Glutamatergic neuron (in vitro differentiated cells): ENCODE measurements at regions not wholly inside any gene's neighbourhood (a gene's known extent, or its start where the extent isn't known, plus 50 kb on each side); places are given as distances from the start of the nearest gene placed in this dataset.

Experiments
- DNase-seq: peaks from one replicate; pipeline ENCODE4 v3.0.0; 2022
- H3K27ac Mint-ChIP-seq: one replicate; pipeline ENCODE4 v1.8.0; 2020; ENCODE audit warnings: mild to moderate bottlenecking, mixed read lengths, inconsistent platforms; ENCODE audit not compliant: unreplicated experiment
- H3K27me3 Mint-ChIP-seq: one replicate; pipeline ENCODE4 v1.8.0; 2020; ENCODE audit warnings: mild to moderate bottlenecking, moderate library complexity, mixed read lengths, inconsistent platforms; ENCODE audit not compliant: unreplicated experiment
- H3K36me3 Mint-ChIP-seq: one replicate; pipeline ENCODE4 v1.8.0; 2020; ENCODE audit warnings: mild to moderate bottlenecking, mixed read lengths, inconsistent platforms; ENCODE audit not compliant: unreplicated experiment
- H3K4me1 Mint-ChIP-seq: one replicate; pipeline ENCODE4 v1.8.0; 2020; ENCODE audit warnings: mild to moderate bottlenecking, low read depth, mixed read lengths, inconsistent platforms; ENCODE audit not compliant: unreplicated experiment
- H3K4me3 Mint-ChIP-seq: one replicate; pipeline ENCODE4 v1.8.0; 2020; ENCODE audit warnings: mild to moderate bottlenecking, mixed read lengths, inconsistent platforms; ENCODE audit not compliant: unreplicated experiment
- H3K9me3 Mint-ChIP-seq: one replicate; pipeline ENCODE4 v1.8.0; 2020; ENCODE audit warnings: mild to moderate bottlenecking, moderate library complexity, mixed read lengths, inconsistent platforms; ENCODE audit not compliant: unreplicated experiment
- CTCF ChIP-seq: fragments of 200-600 bp; sonication (generic); IDR thresholded peaks from one replicate; pipeline ENCODE4 v1.5.0; 2021; ENCODE audit not compliant: partially characterized antibody, unreplicated experiment

- H3K27ac Mint-ChIP-seq, result no peak overlapping the region
- H3K4me1 Mint-ChIP-seq, result peaks cover 4% of the 10 kb centered on the region
- DNase-seq, result no peak
- H3K9me3 Mint-ChIP-seq, result no peaks in the 10 kb centered on the region
- TF ChIP-seq CTCF, result no peak
- H3K27me3 Mint-ChIP-seq, result peaks cover 3% of the 10 kb centered on the region
- no peak overlapping the region for H3K4me3 Mint-ChIP-seq
- H3K36me3 Mint-ChIP-seq, result peaks cover 11% of the 10 kb centered on the region
Observed at GRCh38 chr4:4606321-4606720, 64.5 kb upstream of the STX18 start.

GRCh38 chr4:4605849-4606248 lies 64.0 kb upstream of the STX18 start:
- Mint-ChIP-seq H3K9me3 (no peaks in the 10 kb centered on the region), H3K4me1 (peaks cover 4% of the 10 kb centered on the region), H3K27ac (no peak overlapping the region), H3K4me3 (no peak overlapping the region), H3K27me3 (peaks cover 3% of the 10 kb centered on the region), H3K36me3 (peaks cover 11% of the 10 kb centered on the region)
- no peak for DNase-seq
- no peak for TF ChIP-seq CTCF

- no peak overlapping the region for H3K4me3 Mint-ChIP-seq
- TF ChIP-seq CTCF, result no peak
- H3K4me1 Mint-ChIP-seq, result no peaks in the 10 kb centered on the region
- H3K27me3 Mint-ChIP-seq, result peaks cover 7% of the 10 kb centered on the region
- no peaks in the 10 kb centered on the region for H3K9me3 Mint-ChIP-seq
- DNase-seq, result no peak
- H3K27ac Mint-ChIP-seq, result no peak overlapping the region
- H3K36me3 Mint-ChIP-seq, result peaks cover 11% of the 10 kb centered on the region
Observed at GRCh38 chr4:4603592-4603991, 61.7 kb upstream of the STX18 start.

- no peaks in the 10 kb centered on the region for H3K9me3 Mint-ChIP-seq
- H3K27me3 Mint-ChIP-seq, result peaks cover 7% of the 10 kb centered on the region
- no peak overlapping the region for H3K4me3 Mint-ChIP-seq
- TF ChIP-seq CTCF, result no peak
- H3K27ac Mint-ChIP-seq, result no peak overlapping the region
- DNase-seq, result no peak
- no peaks in the 10 kb centered on the region for H3K4me1 Mint-ChIP-seq
- H3K36me3 Mint-ChIP-seq, result peaks cover 11% of the 10 kb centered on the region
Observed at GRCh38 chr4:4603067-4603466, 61.2 kb upstream of the STX18 start.

- Mint-ChIP-seq H3K4me3 (no peak overlapping the region), H3K36me3 (peaks cover 11% of the 10 kb centered on the region)
Observed at GRCh38 chr4:4602468-4602867, 60.6 kb upstream of the STX18 start.

More at GRCh38 chr4:4602468-4602867, 60.6 kb upstream of the STX18 start:
- no peaks in the 10 kb centered on the region for H3K4me1 Mint-ChIP-seq
- H3K27ac Mint-ChIP-seq, result no peak overlapping the region
- no peak for DNase-seq
- H3K27me3 Mint-ChIP-seq, result peaks cover 7% of the 10 kb centered on the region
- no peak for TF ChIP-seq CTCF
- no peaks in the 10 kb centered on the region for H3K9me3 Mint-ChIP-seq
